Body of pancreas (tissue), 4 donors: ENCODE measurements at regions not wholly inside any gene's neighbourhood (a gene's known extent, or its start where the extent isn't known, plus 50 kb on each side); places are given as distances from the start of the nearest gene placed in this dataset.

Experiments
- CTCF ChIP-seq, 7 experiments: fragments of 450-650 bp in 4 of 7; fragments of 200-600 bp in 3 of 7; sonication (generic) in 3 of 7; IDR thresholded peaks; one replicate each; pipeline ENCODE4 v1.5.1; 2016 to 2019; ENCODE audit warnings: antibody characterized with exemption in 7 of 7
- POLR2A ChIP-seq, 3 donors: fragments of 450-650 bp; IDR thresholded peaks; one replicate each; pipeline ENCODE4 v1.6.1; 2016; ENCODE audit warnings: antibody characterized with exemption in 3 of 3, mild to moderate bottlenecking in 2 of 3

- TF ChIP-seq POLR2A (IDR thresholded peaks at IDR 0.05) (no peak), CTCF (IDR thresholded peaks at IDR 0.05) (peak in 3 of 7 experiments; percentile 4 to 22 (median 10))
Measured at GRCh38 chr9:90053027-90053426, 448.2 kb downstream of the GADD45G start.
